ENCODE measurements at regions not wholly inside any gene's neighbourhood (a gene's known extent, or its start where the extent isn't known, plus 50 kb on each side); places are given as distances from the start of the nearest gene placed in this dataset.

GRCh38 chr5:175579742-175580432, 78.0 kb upstream of the HRH2 start:
- Histone ChIP-seq H3K4me1 (ENCODE audit: control insufficient read depth in 1 of 2, low read depth in 2 of 2) (no peaks in the 10 kb centered on the region), H3K27me3 (replicated peaks; ENCODE audit: insufficient read depth) (no peaks in the 10 kb centered on the region), H3K4me3 (no peak overlapping the region), H3K36me3 (no peaks in the 10 kb centered on the region), H3K27ac (peak overlapping the region in 1 of 2 donors; percentile 44), H3K9me3 (no peaks in the 10 kb centered on the region)
- peak; percentile 63 for ATAC-seq (ENCODE audit: insufficient number of reproducible peaks, low FRiP score, low read depth)
- no peak for DNase-seq (ENCODE audit: low spot score)
- TF ChIP-seq CTCF (IDR thresholded peaks at IDR 0.05), result no peak

GRCh38 chr5:175582697-175583096, 75.2 kb upstream of the HRH2 start:
- Histone ChIP-seq H3K27ac (no peak overlapping the region), H3K4me1 (ENCODE audit: control insufficient read depth in 1 of 2, low read depth in 2 of 2) (no peaks in the 10 kb centered on the region), H3K9me3 (no peaks in the 10 kb centered on the region), H3K4me3 (no peak overlapping the region), H3K36me3 (no peaks in the 10 kb centered on the region), H3K27me3 (replicated peaks; ENCODE audit: insufficient read depth) (no peaks in the 10 kb centered on the region)
- no peak for TF ChIP-seq CTCF (IDR thresholded peaks at IDR 0.05)
- DNase-seq (ENCODE audit: low spot score) (no peak), ATAC-seq (ENCODE audit: insufficient number of reproducible peaks, low FRiP score, low read depth) (no peak)

GRCh38 chr5:175585567-175585966, 72.3 kb upstream of the HRH2 start:
- DNase-seq (ENCODE audit: low spot score), result no peak
- H3K9me3 ChIP-seq, result no peaks in the 10 kb centered on the region
- ATAC-seq (ENCODE audit: insufficient number of reproducible peaks, low FRiP score, low read depth), result no peak
- H3K4me3 ChIP-seq, result no peak overlapping the region
- H3K27ac ChIP-seq, result no peak overlapping the region
- H3K4me1 ChIP-seq (ENCODE audit: control insufficient read depth in 1 of 2, low read depth in 2 of 2), result no peaks in the 10 kb centered on the region
- TF ChIP-seq CTCF (IDR thresholded peaks at IDR 0.05), result no peak
- no peaks in the 10 kb centered on the region for H3K36me3 ChIP-seq
- no peaks in the 10 kb centered on the region for H3K27me3 ChIP-seq (replicated peaks; ENCODE audit: insufficient read depth)

- no peak for TF ChIP-seq CTCF (IDR thresholded peaks at IDR 0.05)
- Histone ChIP-seq H3K4me3 (no peak overlapping the region), H3K4me1 (ENCODE audit: control insufficient read depth in 1 of 2, low read depth in 2 of 2) (no peaks in the 10 kb centered on the region), H3K27ac (no peak overlapping the region), H3K27me3 (replicated peaks; ENCODE audit: insufficient read depth) (no peaks in the 10 kb centered on the region), H3K36me3 (no peaks in the 10 kb centered on the region), H3K9me3 (no peaks in the 10 kb centered on the region)
- ATAC-seq (ENCODE audit: insufficient number of reproducible peaks, low FRiP score, low read depth), result no peak
- no peak for DNase-seq (ENCODE audit: low spot score)
Measured at GRCh38 chr5:175588709-175589429, 69.0 kb upstream of the HRH2 start.

- Histone ChIP-seq H3K9me3 (no peaks in the 10 kb centered on the region), H3K27me3 (replicated peaks; ENCODE audit: insufficient read depth) (no peaks in the 10 kb centered on the region), H3K27ac (no peak overlapping the region), H3K36me3 (no peaks in the 10 kb centered on the region), H3K4me1 (ENCODE audit: control insufficient read depth in 1 of 2, low read depth in 2 of 2) (no peaks in the 10 kb centered on the region), H3K4me3 (no peak overlapping the region)
- no peak for TF ChIP-seq CTCF (IDR thresholded peaks at IDR 0.05)
- no peak for DNase-seq (ENCODE audit: low spot score)
- ATAC-seq (ENCODE audit: insufficient number of reproducible peaks, low FRiP score, low read depth), result no peak
Measured at GRCh38 chr5:175589714-175590113, 68.2 kb upstream of the HRH2 start.

All from thoracic aorta (tissue), 2 donors.